ENCODE measurements at regions not wholly inside any gene's neighbourhood (a gene's known extent, or its start where the extent isn't known, plus 50 kb on each side); places are given as distances from the start of the nearest gene placed in this dataset.

DNA sequence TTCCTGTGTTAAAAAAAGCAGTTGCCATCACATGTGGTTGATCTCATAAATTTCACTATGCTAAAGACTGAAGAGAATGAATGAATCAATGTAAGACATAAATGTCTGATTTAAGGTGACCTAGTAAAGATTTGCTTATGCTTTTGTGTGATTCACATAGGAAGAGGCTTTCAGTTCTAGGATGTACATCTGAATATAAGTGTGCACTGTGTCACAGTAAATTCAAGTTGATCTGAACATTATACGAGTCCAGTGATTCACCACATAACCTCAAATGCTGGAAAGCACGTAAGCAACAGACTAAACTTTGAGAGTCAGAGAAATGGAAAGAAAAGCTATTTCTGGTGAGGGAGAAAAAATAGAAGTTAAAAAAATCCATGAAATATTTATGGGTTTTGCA, 567.9 kb downstream of the EPHA5 start:
- no peak for DNase-seq

- no peak for DNase-seq
Observed at GRCh38 chr4:65096630-65097029, 573.7 kb downstream of the EPHA5 start.

- DNase-seq: no peak
Observed at GRCh38 chr4:65089666-65090065, 580.6 kb downstream of the EPHA5 start.

GRCh38 chr4:65083076-65083475, 587.2 kb downstream of the EPHA5 start:
- no peak for DNase-seq

DNA sequence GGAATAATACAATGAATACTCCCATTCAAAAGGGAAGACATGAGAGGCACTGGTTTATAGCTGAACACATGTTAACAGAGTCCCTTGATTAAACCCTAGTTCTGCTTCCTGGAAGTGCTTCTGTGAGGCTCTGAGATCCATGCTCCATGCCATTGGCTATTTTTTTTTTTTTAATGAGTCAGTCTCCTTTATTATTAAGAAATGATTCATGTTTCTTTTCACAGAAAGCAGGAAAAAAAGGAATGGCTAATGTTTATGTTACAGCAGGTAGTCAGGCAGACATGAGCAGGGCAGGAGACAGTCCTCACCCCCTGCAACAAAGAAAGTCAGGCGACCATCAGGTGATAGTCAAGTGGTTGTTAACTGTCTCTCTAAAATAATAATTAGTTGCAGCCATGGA, 598.7 kb downstream of the EPHA5 start:
- no peak for DNase-seq

GRCh38 chr4:65069177-65069576, 601.1 kb downstream of the EPHA5 start:
- no peak for DNase-seq

DNA sequence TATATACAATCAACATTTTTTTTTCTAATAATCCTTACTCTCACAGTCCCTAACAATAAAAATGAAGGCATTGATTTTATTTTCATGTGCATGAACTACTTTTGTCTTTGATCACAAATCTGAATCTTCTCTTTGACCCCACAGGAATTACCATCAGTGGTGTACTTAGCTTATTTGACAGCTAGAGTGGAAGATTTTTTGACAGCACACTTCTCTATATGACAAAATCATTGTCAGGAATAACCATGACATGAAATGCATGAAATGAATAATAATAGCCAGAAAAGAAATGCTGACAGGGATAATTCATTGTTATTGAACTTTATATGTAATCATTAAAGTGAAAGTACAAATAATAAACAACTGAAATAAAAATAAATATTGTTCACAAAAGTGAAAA, 604.2 kb downstream of the EPHA5 start:
- DNase-seq: no peak

GRCh38 chr4:65063601-65064000, 606.7 kb downstream of the EPHA5 start:
- DNase-seq: no peak

DNA sequence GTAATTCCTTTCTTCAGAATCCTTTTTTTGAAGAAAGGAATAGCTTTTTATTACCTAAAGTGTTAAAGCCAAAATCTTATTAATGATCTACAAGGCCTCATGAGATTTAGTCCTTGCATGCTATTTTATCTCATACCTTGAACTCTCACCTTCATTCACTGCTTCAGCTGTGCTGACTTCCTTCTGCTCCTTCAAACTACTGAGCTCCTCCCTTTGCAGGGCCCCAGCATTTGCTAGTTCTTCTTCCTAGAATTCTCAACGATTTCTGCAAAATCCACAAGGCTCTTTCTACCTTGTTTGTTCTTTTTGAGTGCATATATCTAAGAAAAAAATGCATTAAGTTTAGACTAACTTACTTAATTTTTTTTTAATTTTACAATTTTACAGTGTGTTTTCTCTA, 619.5 kb downstream of the EPHA5 start:
- no peak for DNase-seq

GRCh38 chr4:65046192-65047133, 623.8 kb downstream of the EPHA5 start:
- peak; percentile 83 for DNase-seq

DNA sequence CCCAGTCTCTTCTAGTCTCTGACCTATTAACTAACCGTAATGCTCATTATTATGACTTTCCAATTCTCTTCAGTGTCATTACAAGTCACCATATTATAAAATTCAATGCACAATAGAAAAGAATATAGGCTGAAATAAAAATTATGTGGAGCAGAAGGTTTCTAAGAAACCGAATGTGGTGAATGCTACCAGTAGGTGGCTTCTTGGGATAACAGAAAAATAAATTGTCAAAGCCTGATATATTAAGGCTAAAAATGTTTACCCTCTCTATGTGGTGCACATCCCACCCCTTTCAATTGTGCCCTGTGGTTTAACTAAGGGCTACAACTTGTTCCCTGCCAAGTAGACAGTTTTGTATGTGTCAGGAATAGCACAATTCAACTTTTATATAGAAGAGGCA, 624.6 kb upstream of the TECRL start:
- DNase-seq: no peak

DNA sequence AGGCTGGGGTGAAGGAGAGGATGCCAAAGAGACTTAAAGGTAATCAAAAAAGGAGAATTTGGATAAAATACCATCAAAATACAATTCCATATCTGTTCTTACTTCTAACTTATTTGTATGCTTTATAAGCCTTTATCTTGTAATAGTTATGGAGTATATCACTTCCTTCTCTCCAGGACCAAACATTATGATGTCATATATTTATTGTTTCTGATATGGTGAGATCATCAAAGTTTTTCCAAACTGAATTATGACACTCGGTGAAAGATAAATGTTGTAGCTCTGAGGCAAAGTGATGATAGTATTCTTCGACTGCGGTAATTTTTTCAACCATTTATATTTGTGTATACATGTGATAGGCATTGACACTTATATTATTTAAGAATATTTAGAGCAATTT, 619.3 kb upstream of the TECRL start:
- no peak for DNase-seq

GRCh38 chr4:65023883-65024670, 614.8 kb upstream of the TECRL start:
- DNase-seq: no peak

DNA sequence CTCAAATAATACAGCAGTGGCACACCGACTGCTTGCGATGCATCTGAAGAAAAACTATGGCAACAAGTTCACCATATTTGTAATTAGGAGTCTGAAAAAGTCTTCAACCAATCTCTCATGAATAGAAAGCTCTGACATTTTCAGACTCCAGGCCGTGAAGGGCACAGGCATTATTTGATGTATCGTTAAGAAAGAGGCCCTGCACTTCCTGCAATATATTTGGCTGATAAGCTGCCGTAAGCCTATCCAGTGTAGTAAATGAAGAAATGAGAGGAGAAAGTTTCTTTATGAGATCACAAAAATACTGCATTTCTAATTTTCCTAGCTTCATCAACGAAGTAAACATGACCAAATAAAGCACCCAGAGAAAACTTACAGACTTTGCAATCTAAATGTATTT, 613.8 kb upstream of the TECRL start:
- DNase-seq: no peak

DNA sequence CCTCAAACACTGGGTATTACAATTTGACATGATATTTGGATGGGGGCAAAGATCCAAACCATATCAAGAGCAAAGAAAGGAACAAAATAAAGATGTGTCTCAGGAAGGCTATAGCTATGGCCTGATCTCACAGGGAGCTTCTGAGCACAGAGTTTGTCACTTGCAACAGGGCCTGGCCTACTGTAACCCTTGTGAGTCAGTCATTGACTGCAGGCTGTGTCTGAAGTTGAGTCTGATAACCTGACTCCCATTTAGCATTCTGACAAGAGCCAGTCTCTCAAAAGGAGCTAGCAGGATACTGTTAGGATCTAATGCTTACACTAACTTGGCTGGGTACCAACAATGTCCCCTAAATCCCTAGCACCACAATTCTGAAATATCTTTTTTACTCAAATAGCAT, 612.5 kb upstream of the TECRL start:
- DNase-seq: no peak

DNA sequence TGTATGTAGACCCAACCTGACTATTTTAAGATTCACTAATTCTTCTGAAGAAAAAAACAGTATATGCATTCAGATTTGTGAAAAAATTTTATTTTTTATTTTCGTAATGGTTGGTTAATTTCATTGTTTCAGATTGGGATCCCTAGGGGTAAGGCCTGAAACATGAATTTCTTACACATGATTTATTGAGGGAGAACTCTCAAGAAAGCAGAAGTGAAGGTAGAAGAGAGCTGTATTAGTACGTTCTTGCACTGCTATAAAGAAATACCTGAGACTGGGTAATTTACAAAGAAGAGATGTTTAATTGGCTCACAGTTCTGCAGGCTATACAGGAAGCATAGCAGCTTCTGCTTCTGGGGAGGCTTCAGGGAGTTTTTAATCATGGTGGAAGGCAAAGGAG, 611.9 kb upstream of the TECRL start:
- no peak for DNase-seq

DNA sequence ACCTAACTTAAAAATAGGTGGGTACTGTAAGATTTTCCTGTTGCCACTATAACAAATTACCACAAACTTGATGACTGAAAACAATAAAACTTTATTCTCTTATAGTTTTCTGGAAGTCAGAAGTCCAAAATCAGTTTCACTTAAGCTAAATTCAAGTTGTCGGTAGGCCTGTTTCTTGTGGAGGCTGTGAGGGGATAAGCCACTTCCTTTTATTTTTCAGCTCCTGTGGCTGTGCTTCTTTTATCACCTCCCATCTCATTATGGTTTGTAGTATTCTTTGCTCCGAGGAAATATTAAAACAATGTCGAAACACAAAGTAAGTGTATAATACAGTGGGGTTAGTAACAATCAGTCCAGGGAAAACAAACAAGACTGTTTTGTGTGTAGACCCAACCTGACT, 610.5 kb upstream of the TECRL start:
- DNase-seq: no peak

DNA sequence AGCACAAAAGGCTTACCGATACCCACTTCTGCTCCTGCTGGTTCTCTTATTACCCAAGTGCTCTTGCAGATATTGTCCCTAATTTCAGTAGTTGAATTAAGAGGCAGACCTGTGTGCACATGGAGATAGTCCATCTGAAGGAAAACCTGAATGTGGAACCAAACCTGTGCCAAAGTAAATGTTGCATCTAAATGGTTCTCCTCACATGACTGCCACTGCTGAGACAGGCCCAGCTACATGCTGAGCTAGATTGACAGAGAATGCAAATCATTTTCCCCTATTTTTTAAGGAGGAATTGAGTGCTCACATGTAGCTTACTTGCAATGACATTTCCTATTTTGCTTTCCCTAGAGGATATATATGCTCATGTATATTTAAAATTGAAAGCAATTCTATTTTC, 609.1 kb upstream of the TECRL start:
- no peak for DNase-seq

- no peak for DNase-seq
Observed at GRCh38 chr4:65014078-65014477, 604.8 kb upstream of the TECRL start.

- DNase-seq: no peak
Observed at GRCh38 chr4:65007841-65008439, 598.7 kb upstream of the TECRL start.

GRCh38 chr4:64975177-64975576, 565.9 kb upstream of the TECRL start:
- no peak for DNase-seq

- DNase-seq: no peak
Observed at GRCh38 chr4:64969081-64969480, 559.8 kb upstream of the TECRL start.

- DNase-seq: no peak
Observed at GRCh38 chr4:64967286-64967685, 558.0 kb upstream of the TECRL start.

DNA sequence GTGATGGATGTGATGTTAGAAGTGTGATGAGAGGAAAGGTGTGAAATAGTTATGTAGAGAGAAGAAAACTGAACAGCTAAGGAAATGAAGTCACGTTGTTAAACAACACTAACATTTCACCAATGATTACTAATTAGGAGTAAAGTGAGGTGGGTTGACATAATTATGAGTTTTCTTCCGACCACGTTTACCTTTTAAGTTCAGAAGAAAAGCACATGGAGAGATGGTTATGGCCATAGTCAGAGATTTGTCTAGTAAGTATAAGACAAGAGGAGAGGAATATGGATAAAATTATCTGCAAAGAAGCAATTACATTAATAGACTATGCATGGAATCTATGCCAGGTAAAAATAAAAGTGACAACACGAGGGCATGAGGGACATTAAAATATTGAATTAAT, 551.3 kb upstream of the TECRL start:
- no peak for DNase-seq

Measured in DMS 273 treated with DMSO at 0.1 percent for 48 hours (cell line).